Suprapubic skin (tissue), 4 donors: ENCODE measurements at regions not wholly inside any gene's neighbourhood (a gene's known extent, or its start where the extent isn't known, plus 50 kb on each side); places are given as distances from the start of the nearest gene placed in this dataset.

Source experiments
- DNase-seq, 2 donors: peaks; one replicate each; pipeline ENCODE4 v3.0.0-alpha.2; 2019; ENCODE audit warnings: low spot score in 2 of 2
- H3K27ac ChIP-seq: fragments of 200-600 bp; sonication (generic); one replicate; pipeline ENCODE4 v1.5.1; 2019
- H3K27me3 ChIP-seq: fragments of 200-600 bp; sonication (generic); one replicate; pipeline ENCODE4 v1.5.1; 2019
- H3K36me3 ChIP-seq: fragments of 200-600 bp; sonication (generic); one replicate; pipeline ENCODE4 v1.5.1; 2019
- H3K4me1 ChIP-seq: fragments of 200-600 bp; sonication (generic); one replicate; pipeline ENCODE4 v1.5.1; 2019
- H3K4me3 ChIP-seq: fragments of 200-600 bp; sonication (generic); one replicate; pipeline ENCODE4 v1.5.1; 2019; ENCODE audit warnings: mild to moderate bottlenecking
- H3K9me3 ChIP-seq: fragments of 200-600 bp; sonication (generic); one replicate; pipeline ENCODE4 v1.5.1; 2019
- EP300 ChIP-seq: sonication (generic); formaldehyde crosslinking; IDR thresholded peaks from one replicate; pipeline ENCODE4 v1.6.1; 2017; ENCODE audit warnings: antibody characterized with exemption
- POLR2A ChIP-seq, 2 donors: fragments of 450-650 bp; IDR thresholded peaks; one replicate each; pipeline ENCODE4 v1.6.1; 2017; ENCODE audit warnings: antibody characterized with exemption in 2 of 2, mild to moderate bottlenecking in 2 of 2, moderate library complexity in 2 of 2
- POLR2AphosphoS5 ChIP-seq, 3 donors: sonication (generic); formaldehyde crosslinking; IDR thresholded peaks; one replicate each; pipeline ENCODE4 v1.6.1; 2017; ENCODE audit warnings: antibody characterized with exemption in 3 of 3
- WGBS: methylation state at CpG from one replicate; pipeline ENCODE4 v1.1.5; 2018; 5-methylcytosine and 5-hydroxymethylcytosine counted together
- TF ChIP-seq, protein P1 (sequence below), 2 donors: fragments of 200-600 bp in 1 of 2; fragments of 450-650 bp in 1 of 2; sonication (generic) in 1 of 2; IDR thresholded peaks; one replicate each; pipeline ENCODE4 v1.5.1; 2016 to 2019; ENCODE audit warnings: antibody characterized with exemption in 2 of 2, mild to moderate bottlenecking in 1 of 2, moderate library complexity in 1 of 2

DNA sequence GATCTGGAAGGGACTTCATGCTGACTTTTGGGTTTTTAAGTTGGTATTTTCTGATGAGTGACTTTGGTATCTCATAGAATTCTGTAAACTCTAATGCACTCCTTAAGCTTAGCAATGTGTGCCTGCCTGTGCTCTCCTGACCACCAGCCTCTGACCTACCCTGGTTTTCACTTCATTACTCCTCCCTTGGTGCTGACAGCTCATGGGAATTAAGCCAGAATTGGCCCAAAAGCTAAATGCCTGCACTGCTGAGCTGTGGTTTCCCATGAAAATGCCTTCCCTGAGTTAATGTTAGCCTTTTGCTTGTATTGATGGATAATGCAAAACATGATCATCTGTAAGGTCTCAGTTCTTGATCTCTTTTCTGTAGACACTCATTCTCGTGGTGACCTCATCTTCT is 308.0 kb downstream of the DOCK8 start:
- Histone ChIP-seq H3K4me1 (peaks cover 37% of the 10 kb centered on the region), H3K36me3 (no peaks in the 10 kb centered on the region), H3K27me3 (no peaks in the 10 kb centered on the region), H3K4me3 (no peak overlapping the region), H3K9me3 (no peaks in the 10 kb centered on the region), H3K27ac (no peak overlapping the region)
- WGBS: 52% methylated on average over 1 of the region's 1 CpG
- TF ChIP-seq, protein P1, sequence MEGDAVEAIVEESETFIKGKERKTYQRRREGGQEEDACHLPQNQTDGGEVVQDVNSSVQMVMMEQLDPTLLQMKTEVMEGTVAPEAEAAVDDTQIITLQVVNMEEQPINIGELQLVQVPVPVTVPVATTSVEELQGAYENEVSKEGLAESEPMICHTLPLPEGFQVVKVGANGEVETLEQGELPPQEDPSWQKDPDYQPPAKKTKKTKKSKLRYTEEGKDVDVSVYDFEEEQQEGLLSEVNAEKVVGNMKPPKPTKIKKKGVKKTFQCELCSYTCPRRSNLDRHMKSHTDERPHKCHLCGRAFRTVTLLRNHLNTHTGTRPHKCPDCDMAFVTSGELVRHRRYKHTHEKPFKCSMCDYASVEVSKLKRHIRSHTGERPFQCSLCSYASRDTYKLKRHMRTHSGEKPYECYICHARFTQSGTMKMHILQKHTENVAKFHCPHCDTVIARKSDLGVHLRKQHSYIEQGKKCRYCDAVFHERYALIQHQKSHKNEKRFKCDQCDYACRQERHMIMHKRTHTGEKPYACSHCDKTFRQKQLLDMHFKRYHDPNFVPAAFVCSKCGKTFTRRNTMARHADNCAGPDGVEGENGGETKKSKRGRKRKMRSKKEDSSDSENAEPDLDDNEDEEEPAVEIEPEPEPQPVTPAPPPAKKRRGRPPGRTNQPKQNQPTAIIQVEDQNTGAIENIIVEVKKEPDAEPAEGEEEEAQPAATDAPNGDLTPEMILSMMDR (IDR thresholded peaks at IDR 0.05): no peak
- TF ChIP-seq EP300: no peak
- no peak for TF ChIP-seq POLR2A (IDR thresholded peaks at IDR 0.05)
- no peak for TF ChIP-seq POLR2AphosphoS5 (IDR thresholded peaks at IDR 0.05)
- DNase-seq: no peak

DNA sequence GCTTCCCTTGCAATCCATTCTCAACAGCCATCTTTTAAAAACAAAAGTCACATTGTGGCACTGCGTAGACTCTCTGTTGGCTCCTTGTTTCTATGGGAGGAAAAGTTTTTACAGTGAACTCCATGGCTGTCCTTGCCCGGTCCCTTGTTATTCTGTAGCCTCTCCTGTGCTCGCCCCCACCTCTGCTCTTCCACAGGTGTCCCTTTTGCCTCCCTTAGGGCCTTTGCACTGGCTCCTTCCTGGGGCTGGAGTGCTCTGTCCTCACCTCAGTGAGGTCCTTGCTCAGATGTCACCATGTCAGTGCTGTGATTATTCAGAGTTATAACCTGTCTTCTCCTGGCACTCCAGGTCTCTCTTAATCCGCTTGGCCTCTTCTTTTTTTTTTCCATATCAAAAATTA is 308.8 kb downstream of the DOCK8 start:
- no peaks in the 10 kb centered on the region for H3K9me3 ChIP-seq
- no peak for DNase-seq
- TF ChIP-seq EP300 (no peak), POLR2AphosphoS5 (IDR thresholded peaks at IDR 0.05) (no peak), POLR2A (IDR thresholded peaks at IDR 0.05) (no peak)
- TF ChIP-seq, protein P1 (IDR thresholded peaks at IDR 0.05): no peak
- H3K27ac ChIP-seq: no peak overlapping the region
- peaks cover 30% of the 10 kb centered on the region for H3K4me1 ChIP-seq
- no peak overlapping the region for H3K4me3 ChIP-seq
- no peaks in the 10 kb centered on the region for H3K27me3 ChIP-seq
- WGBS: 93% methylated on average over 4 of the region's 4 CpGs
- H3K36me3 ChIP-seq: no peaks in the 10 kb centered on the region

DNA sequence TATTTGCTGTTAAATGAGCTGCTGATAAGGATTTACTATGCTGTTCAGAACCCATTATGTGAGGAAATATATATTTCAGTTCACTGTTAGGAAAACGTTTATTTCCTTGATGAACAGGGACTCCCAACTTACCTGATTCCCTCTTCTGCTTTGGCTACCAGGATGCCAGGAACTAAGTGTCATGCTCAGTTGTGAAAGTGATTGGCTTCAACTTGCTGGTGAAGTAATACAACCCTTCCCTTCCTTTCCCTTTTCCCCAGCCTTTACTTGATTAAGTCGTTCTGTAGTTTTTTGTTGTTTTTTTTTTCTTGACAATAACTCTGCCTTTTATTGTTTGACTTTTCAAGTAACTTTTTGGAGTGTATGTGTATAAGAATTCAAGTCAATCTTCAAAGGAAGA is 309.3 kb downstream of the DOCK8 start:
- TF ChIP-seq, protein P1 (IDR thresholded peaks at IDR 0.05): no peak
- no peak for TF ChIP-seq POLR2A (IDR thresholded peaks at IDR 0.05)
- TF ChIP-seq POLR2AphosphoS5 (IDR thresholded peaks at IDR 0.05): no peak
- no peak for TF ChIP-seq EP300
- Histone ChIP-seq H3K27ac (no peak overlapping the region), H3K4me1 (peaks cover 24% of the 10 kb centered on the region), H3K36me3 (no peaks in the 10 kb centered on the region), H3K27me3 (no peaks in the 10 kb centered on the region), H3K4me3 (no peak overlapping the region), H3K9me3 (no peaks in the 10 kb centered on the region)
- WGBS: 32% methylated on average over 2 of the region's 2 CpGs
- no peak for DNase-seq

DNA sequence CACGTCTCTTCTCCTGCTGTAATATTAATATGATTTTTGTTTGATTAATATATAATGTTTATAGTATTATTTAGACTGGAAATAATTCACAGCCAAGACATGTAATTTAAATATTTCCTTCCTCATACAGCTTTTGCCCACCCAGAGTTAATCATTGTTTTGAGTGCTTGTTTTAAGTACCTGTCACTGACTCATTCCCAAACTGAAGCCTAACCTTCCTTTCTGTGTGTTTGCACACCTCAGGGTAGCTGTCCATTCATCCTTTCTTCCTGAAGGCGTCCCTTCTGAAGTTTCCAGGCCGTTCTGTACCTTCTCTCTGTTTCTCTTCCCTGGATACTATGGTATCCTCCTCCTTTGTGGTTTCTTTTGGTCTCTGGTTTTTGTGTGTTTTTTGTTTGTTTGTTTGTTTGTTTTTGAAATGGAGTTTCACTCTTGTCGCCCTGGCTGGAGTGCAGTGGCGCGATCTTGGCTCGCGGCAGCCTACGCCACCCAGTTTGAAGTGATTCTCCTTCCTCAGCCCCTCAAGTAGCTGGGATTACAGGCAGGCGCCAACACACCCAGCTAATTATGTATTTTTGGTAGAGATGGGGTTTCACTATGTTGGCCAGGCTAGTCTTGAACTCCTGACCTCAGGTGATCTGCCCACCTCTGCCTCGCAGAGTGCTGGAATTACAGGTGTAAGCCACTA is 312.4 kb downstream of the DOCK8 start:
- H3K4me1 ChIP-seq: peaks cover 26% of the 10 kb centered on the region
- WGBS: 88% methylated on average over 11 of the region's 11 CpGs
- no peak for TF ChIP-seq POLR2A (IDR thresholded peaks at IDR 0.05)
- TF ChIP-seq, protein P1 (IDR thresholded peaks at IDR 0.05): no peak
- no peaks in the 10 kb centered on the region for H3K36me3 ChIP-seq
- no peaks in the 10 kb centered on the region for H3K27me3 ChIP-seq
- no peak overlapping the region for H3K27ac ChIP-seq
- no peak for DNase-seq
- no peak overlapping the region for H3K4me3 ChIP-seq
- H3K9me3 ChIP-seq: no peaks in the 10 kb centered on the region

DNA sequence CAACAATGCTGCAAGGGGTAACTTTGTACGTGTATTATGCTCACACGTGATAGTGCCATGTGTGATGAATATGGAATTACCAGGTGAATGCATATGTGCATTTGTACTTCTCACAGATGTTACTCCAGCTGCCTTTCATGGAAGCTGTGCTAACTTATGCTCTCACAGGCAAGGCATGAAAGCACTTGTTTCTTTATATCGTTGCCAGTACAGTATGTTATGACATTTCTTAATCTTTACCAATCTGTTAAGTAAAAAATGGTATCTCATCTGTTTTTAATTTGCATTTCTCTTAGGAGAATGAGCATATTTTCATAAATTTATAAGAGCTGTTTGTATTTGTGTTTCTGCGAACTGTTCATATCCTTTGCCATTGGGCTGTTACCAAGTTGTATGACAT is 311.8 kb upstream of the DMRT1 start:
- TF ChIP-seq POLR2AphosphoS5 (IDR thresholded peaks at IDR 0.05): no peak
- TF ChIP-seq EP300: no peak
- TF ChIP-seq POLR2A (IDR thresholded peaks at IDR 0.05): no peak
- TF ChIP-seq, protein P1 (IDR thresholded peaks at IDR 0.05): no peak
- H3K27ac ChIP-seq: peak overlapping the region; percentile 11
- no peak for DNase-seq
- no peaks in the 10 kb centered on the region for H3K27me3 ChIP-seq
- peaks cover 26% of the 10 kb centered on the region for H3K4me1 ChIP-seq
- WGBS: 36% methylated on average over 4 of the region's 4 CpGs
- H3K9me3 ChIP-seq: no peaks in the 10 kb centered on the region
- H3K36me3 ChIP-seq: no peaks in the 10 kb centered on the region
- no peak overlapping the region for H3K4me3 ChIP-seq
